Activated CD4-positive, alpha-beta T cell treated with anti-CD3 and anti-CD28 coated beads, Interleukin-2, amount 50 U/mL, for 48 hours (primary cell): ENCODE measurements at regions not wholly inside any gene's neighbourhood (a gene's known extent, or its start where the extent isn't known, plus 50 kb on each side); places are given as distances from the start of the nearest gene placed in this dataset.
"Not testable (repeated sequence)": the region's sequence is repeated elsewhere in the genome, so short reads cannot be mapped to it uniquely, and the experiment has no call there.

Source experiments
- DNase-seq, 2 experiments: peaks; one replicate each; pipeline ENCODE4 v3.0.0-alpha.2; 2020

DNA sequence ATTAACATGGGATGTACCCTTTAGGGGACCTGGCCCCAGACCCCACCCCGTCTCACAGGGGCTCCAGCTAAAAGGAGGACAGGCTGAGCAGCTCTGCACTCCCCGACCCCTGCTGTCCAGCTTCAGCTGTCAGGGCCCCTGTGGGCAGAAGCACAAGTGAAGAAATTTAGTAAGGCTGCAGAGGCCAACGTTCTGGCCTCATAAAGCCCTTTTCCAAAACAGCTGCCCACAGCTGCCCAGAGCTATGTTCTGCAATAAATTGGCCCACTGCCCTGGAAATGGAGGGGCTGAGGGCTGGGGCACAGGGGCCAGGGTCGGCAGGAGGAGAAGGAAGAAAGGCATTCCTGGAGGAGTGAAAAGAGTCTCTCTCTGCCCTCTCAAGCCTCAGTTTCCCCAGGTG lies 357.1 kb downstream of the BCL11B start:
- no peak for DNase-seq

DNA sequence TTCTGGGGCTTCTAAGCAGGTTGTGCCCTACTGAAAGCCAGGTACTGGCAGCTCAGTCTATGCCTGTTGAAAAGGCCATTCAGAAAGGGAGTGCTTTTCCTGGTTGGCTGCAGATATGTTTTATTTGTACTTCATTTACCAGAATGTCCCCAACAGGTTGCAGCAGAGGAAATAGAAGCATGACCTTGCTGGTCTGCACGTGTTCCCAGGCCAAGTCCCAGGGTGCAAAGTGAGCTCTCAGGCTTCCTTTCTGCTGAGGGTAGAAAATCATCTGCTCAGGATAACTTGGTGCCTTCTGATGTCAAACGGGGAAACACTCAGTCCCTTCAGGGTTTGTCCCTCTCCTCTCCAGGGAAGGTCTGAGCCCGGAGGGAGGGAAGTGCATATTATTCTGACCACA lies 356.4 kb downstream of the BCL11B start:
- no peak for DNase-seq

DNA sequence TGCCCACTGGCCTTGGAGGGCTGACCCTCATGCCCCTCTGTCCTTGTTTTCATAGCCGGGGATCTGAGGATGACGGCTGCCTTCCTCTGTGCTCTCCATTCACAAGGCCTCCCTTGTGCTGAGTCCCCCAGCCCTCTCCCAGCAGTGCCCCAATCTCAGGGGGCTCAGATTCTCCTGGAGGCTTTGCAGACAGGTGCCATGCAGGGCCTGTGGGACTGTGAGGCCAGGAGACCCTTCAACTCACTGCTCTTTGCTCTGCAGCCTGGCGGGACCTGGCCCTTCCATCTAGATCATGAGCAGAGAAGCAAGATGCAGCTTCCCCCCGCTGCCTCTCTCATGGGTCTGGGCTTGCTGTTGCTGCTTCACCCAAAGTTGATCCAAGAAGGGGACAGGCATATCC lies 356.0 kb downstream of the BCL11B start:
- no peak for DNase-seq

DNA sequence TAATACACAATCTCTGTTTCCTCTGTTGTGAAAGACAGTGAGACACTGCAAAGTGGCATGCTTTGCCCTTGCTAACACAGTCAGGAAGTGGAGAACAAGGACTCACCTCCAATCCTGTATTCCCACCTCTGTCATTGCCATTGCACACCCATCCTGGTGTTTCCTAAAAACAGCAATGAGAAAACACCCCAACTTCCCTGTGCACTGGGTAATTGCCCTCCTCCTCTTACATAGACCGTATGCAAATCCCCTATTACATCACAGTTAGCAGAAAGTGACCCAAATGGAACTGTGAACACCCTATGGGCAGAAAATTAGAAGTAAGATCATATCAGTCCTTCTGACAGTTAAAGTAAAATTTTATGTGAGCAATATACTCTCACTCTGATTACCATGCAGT lies 355.5 kb downstream of the BCL11B start:
- no peak for DNase-seq

DNA sequence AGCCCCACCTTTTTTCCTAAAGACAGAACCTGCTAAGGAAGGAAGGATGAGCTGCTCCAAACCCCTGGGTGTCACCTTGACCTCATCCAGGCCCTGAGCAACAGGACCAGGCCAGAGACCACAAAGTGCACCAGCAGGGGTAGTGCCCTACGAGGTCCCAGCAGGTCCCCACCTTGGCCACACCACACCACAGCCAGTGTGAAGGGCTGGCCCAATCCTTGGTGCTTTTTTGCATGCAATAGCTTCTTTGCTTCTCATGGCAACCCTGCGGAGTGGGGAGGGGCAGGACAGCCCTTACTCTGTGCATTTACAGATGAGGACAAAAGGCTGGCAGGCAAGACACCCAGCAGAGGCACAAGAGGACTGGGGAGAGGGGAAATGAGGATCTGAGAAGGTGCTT lies 352.6 kb downstream of the BCL11B start:
- DNase-seq = no peak

DNA sequence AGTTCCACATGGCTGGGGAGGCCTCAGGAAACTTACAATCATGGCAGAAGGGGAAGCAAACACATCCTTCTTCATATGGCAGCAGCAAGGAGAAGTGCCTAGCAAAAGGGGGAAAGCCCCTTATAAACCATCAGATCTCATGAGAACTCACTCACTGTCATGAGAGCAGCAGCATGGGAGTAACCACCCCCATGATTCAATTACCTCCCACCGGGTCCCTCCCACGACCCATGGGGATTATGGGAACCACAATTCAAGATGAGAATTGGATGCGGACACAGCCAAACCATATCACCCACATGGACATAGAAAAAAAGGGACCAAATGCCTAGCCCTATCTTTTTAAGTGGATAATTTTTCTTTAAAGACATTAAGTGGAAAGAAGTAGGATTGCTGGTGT lies 350.7 kb downstream of the BCL11B start:
- DNase-seq = not testable (repeated sequence)

DNA sequence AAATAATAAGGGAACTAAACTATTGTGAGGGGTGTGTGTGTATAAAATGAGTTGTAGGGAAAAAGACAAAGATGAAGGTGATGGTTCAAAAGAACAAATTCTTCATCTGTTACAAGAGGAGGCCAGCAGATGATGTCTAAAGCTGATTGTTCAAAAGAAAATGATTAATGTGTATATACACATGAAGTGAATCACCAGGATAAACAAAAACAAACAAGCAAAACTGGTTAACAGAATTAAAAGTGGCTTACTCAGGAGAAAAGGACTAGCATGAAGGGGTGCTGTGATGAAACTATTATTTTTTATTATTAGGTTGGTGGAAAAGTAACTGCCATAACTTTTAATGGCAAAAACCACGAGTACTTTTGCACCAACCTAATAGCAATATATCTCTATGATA lies 348.4 kb downstream of the BCL11B start:
- no peak for DNase-seq

DNA sequence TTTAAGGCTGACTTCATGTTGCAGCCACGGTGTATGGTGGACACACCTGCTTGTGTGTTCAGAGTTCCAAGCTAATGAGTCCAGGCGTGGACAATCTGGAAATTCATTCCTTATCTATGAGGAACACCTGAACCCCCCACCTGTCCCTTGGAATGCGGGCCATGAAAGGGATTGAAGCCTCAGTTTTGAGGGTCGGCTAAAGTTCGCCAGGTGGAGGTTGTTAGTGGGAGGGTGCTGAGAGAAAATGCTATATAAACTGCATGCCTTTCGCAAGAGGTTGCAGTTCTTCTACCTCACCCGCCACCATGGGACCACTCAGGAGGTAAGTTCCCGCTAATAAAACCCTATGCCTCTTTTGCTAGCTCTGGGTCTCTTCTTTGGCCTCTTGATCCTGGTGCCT lies 348.0 kb downstream of the BCL11B start:
- DNase-seq = no peak

DNA sequence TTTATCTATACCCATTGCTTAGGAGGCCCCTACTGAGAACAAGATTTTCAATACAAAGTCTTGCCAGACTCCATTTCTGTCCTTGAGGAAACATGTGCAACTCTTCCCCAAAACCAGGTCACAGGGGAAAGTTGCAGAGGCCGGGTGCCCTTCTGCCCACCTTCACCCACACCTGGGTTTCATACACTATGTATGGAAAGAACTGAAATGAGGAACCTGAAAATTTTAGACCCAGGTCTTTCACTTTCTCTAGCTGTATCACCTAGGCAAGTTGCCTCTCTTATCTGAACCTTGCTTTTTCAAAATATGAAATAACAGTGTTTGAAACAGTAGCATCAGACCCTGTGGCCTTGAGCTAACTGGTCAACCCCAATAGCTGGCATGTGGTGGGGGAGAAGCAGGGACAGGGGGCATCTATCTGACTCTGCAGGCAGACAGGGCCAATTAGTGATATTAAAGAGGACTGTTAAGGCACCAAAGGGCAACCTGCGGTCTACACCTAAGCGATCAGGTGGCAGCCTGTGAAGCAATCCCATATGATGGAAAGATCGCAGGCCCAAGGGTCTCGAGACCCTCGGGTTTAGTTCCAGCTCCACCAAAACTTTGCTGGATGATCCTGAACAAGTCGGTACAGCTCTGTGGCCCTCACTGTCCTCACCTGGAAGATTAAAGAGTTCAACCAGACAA lies 346.5 kb downstream of the BCL11B start:
- no peak for DNase-seq

DNA sequence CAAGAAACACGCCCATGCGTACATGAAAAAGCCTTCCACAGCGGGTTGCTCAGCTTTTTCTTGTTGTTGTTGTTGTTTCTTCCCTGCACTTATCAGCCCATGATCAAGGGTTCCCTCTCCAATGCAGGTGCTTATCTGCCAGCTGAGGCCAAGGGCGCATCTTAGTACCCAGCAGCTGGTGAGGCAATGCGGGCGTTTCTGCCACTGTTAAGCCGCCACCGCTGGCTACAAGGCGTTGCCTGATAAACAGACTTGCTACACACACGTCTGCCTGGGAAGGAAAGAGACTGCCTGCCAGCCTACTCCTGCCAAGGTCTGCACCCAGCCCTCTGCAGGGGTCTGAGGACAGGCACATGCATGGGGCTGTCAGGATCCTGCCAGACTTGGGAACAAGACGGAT lies 345.9 kb downstream of the BCL11B start:
- DNase-seq = peak; percentile 23 to 29

DNA sequence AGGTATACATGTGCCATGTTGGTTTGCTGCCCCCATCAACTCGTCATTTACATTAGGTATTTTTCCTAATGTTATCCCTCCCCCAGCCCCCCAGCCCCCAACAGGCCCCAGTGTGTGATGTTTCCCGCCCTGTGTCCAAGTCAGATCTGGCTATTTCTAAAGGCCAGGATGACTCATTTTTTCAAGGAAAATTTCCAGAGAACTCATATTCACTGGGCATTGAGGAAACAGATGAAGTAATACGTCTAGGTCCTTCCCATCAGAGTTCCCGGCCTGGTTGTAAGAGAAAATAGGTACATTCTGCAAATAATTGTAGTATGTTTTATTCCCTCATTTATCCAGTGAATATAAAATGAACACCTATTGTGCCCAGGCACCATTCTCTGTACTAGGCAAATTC lies 345.2 kb downstream of the BCL11B start:
- no peak for DNase-seq

DNA sequence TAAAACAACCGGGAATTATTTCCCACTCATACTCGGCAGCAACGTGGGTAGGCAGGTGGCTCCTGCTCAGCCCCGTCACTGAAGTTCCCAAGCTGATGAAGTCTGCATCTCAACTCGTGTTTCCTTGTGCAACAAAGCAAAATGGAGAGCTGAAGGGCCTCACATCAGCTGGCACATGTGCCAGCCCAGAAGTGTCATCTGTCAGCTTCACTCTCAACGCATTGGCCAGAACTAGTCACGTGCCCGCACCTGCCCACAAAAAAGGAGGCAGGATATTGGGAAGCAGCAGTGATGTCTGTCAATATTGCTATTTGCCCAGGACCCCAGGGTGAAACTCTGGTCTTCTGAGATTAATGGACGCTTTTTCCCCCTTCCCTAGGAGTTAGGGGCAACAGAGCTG lies 344.0 kb downstream of the BCL11B start:
- no peak for DNase-seq

DNA sequence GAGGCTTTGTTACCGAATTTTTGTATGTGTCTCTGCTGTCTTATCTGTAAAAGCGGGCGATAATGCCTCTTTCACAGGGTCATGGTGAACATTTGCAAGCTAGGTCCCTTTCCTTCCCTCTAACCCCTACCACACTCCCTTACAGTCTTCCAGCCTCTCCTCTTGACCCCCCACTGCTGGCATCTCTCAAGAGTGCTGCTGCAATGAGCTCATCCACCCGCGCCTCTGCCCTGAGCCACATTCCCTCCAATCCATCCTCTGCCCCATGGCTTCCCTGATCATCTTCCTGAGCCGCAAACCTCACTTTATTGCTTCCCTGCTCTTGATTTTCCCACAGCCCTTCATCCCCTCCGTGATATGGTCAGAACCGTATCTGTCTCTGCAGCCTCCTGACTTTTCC lies 343.6 kb downstream of the BCL11B start:
- no peak for DNase-seq

DNA sequence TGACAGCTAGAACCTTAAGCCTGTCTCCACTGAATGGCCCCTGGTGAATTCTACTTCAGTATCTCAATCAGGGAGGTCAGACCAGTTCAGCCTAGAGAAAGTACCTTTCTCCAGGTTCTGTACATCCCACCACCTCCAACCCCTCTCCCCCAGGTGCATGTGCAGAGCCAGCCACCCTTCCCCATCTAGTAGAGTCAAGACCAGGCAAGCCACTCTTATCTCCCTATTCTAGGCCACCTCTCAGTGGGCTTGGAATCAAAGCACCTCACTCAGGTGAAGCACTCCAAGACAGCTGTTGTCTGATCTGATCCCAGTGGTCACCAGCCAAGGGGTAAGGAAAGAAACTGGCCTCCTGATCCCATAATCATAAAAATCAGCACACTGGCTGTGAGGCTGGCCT lies 340.9 kb downstream of the BCL11B start:
- DNase-seq = no peak

DNA sequence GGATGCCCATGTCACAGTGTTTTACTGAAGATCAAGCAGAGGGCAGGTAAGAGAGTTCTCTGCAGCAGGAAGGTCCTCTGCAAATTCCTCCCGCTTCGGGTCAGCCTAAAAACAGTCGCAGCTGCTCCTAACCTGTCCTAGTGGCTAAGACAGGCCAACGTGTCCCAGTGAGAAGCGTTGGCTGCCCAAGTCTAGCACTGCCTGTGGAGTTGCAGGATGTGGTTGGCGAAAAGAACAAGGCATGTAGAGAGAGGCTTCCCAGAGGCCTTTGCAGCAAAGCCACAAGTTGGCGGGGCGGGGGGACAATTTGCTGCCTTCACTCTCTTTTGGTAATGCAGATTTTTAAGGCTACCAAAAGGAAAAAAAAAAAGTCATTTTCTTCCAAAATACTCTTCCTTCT lies 340.1 kb downstream of the BCL11B start:
- DNase-seq = peak; percentile 54 to 57

DNA sequence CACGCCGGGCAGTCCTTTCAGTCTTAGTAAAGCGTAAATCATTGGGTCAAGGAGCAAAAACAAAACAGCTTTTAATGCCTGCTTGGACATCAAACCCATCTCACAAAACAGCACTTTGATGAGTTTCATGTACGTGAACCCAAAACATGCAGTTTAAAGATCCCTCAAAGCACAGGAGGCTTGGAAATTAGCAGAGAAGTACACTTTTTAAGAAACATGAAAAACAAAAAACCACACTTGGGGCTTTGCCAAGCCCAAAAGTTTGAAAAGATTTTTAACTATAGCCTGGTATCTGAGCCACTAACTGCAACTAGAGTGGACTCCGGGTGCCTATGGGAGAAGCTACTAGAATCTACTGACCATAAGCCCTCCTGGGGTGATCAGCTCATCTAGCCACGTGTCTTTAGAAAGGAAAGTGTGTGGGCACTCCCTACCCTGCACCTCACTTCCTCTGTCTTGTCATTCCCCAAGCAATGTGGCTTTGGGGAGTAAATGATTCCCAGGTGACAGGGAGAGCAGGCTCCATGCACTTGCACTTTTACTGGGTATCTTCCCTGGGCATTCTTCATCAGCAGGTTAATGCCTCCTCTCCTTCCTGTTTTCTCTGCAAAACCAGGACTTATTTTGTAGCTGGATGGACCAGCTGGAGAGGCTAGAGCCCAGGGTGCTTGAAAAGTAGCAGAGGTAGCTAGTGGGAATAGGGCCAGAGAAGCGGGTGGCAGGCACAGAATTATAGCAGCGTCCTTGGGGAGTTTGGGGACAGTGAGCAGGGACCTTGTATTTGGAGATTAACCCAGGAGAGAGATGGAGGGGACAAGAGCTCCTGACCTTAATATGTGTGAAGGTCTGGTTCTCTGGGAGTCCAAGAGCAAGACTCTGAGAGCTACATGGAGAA lies 339.3 kb downstream of the BCL11B start:
- no peak for DNase-seq

DNA sequence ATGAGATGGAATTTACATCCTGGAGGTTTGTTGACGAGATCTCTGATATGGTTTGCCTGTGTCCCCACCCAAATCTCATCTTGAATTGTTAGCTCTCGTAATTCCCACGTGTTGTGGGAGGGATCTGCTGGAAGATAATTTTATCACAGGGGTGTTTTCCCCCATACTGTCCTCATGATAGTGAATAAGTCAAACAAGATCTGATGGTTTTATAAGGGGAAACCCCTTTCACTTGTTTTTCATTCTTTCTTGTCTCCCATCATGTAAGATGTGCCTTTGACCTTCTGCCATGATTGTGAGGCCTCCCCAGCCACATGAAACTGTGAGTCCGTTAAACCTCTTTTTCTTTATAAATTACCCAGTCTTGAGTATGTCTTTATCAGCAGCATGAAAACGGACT lies 337.4 kb downstream of the BCL11B start:
- peak in 1 of 2 experiments; percentile 10 for DNase-seq

DNA sequence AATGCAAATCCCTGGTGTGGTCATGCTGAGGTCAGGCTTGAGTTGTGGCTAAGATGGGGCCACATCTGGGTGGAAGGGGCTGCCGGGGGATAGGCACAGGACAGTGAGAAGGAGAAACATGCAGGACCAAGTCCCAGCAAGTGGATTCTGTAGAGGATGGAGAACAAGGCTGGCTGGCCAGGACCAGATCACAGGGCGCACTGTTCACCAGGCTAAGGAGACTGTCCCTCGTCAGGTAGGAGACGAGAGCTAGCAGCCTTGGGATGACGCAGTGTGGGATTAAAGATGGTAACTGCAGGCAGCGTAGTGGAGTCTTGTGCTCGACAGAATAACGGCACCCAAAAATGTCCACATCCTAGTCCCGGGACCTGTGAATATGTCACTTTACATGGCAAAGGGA lies 336.1 kb downstream of the BCL11B start:
- no peak for DNase-seq

DNA sequence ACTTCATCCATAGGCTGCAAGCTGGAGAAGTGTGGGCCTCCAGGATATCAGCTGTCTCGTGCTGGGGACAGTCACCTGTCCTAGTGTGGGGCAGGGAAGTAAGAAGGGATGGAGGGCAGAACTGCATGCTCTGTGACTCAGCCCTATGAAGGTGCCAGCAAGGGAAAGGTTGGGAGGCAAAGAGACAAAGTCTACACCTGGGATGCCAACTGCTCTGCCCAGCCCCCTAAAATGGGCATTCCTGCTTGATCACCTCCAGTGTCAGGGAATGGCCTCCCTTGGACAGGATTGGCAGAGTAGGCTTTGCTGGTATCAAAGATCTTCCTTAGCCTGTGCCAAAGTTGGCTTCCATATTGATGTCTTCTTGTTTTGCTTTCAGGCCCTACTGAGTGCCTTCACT lies 335.0 kb downstream of the BCL11B start:
- DNase-seq = no peak

DNA sequence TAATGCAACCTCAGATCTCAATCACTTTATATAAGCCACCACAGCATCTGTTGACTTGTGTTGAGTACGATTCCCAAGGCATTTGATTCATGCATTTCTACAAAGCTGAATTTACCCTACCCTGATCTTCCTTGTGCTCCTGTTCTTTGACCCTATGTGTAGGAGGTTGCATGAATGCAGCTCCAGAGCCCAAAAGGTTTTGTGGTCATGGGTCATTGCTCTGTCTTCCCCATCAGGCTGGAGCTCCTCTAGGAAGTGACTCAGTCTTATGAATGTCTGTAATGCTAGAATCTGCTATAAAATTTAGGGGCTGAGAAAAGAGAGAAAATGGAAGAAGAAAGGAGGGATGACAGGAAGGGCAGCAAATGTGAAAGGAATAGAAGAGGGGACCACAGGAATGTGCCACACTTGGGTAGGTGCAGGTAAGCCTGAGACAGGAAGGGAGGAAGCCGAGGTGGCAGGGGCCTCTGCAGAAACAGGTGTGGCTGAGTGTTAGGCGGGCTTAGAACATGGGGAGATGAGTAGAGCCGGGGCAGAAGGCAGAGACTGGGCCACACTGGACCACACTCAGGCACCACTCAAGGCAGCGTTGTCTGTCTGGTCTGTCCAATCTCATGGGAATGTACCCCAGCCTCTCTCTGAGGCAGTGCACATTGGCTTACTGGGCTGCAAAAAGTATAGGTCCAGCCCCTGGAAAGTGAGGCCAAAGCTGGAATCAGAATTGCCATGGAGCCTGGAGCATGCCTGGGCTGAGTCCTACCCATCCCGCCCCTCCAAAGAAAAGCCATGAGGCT lies 334.1 kb downstream of the BCL11B start:
- no peak for DNase-seq

DNA sequence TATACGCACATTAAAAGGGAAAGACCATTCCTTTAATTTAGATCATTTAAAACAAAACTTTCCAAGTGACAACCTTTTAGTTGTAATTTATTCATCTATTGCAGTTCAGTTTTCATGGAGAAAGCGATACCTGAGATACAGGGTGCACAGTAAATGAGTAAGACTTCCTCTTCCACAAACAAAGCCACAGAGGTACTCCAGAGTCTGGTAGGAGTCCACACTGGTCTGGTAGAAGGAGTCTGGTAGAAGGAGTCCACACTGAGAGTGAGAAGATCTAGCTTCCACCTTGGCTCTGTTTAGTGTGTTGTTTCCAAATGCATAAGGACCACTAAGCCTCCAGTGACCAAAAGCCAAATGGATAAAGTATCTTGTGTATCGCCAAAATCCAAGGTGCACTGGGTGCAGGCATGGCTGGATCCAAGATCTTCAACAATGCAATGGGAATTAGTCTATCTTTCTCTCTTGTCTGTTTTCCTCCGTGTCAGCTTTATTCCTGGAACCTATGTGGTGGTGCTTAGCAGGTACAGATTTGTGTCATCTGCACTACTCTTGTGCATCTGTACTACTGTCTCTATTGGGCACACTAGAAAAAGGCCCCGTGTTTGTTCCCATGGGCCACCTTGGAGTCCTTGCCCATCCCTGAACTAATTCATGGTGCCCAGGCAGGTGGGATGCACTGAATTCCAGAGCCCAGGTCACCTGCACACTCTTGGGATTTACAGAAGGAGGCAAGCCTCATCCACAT lies 331.1 kb downstream of the BCL11B start:
- no peak for DNase-seq

DNA sequence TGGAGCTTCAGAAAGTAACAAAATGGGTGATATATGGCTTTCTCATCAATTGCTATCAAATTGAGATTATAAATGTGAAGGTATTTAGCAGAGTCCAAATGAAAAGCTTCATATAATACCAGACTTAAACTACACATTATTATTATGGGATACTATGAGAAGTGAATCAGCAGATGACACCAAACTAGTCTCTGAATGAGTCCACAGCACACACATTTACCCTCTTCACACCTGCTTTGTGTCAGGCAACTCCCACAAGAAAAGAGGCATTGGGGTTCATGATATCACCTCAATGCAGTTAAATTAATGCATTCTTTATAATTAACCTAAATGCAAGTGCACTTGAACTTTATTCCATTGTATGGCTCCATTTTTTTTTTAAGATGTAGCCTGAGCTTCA lies 330.5 kb downstream of the BCL11B start:
- no peak for DNase-seq

DNA sequence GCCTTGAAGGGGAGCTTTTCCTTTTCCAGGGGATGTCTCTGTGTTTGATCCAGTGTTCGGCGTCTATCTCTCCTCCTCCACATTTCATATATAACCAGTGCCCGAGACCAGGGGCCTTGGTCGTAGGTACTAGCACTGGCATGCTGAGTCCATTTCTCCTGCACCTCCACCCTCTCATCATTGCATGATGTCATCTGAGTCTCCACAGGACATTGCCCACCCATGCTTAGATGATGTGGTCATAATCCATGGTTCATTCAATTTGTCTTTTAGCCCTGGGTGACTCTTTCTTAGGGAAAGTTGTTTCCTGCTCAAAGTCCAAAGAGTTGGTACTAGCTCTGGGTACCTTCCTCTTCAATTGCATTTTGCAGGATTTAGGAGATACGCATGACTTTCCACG lies 328.1 kb downstream of the BCL11B start:
- DNase-seq = no peak
